Memory B cell (primary cell): ENCODE measurements at regions not wholly inside any gene's neighbourhood (a gene's known extent, or its start where the extent isn't known, plus 50 kb on each side); places are given as distances from the start of the nearest gene placed in this dataset.
A peak's percentile ranks its signal among the peaks of the same experiment; 100 is the strongest.

Experiments used
- ATAC-seq: fragments of 150-1000 bp; cut with Tn5 transposase; 2 replicates; pipeline ENCODE4 v1.10.0; 2021; ENCODE audit warnings: low read depth, mild to moderate bottlenecking, moderate library complexity
- DNase-seq, 2 donors: peaks; one replicate each; pipeline ENCODE4 v3.0.0; 2022; ENCODE audit warnings: low spot score in 2 of 2
- H3K27ac Mint-ChIP-seq: one replicate; pipeline ENCODE4 v1.8.0; 2022; ENCODE audit warnings: mild to moderate bottlenecking, moderate library complexity, mixed read lengths
- H3K27me3 Mint-ChIP-seq: one replicate; pipeline ENCODE4 v1.8.0; 2022; ENCODE audit warnings: mixed read lengths
- H3K36me3 Mint-ChIP-seq: one replicate; pipeline ENCODE4 v1.8.0; 2022; ENCODE audit warnings: mild to moderate bottlenecking, mixed read lengths
- H3K4me1 Mint-ChIP-seq: one replicate; pipeline ENCODE4 v1.8.0; 2022; ENCODE audit warnings: mixed read lengths
- H3K4me3 Mint-ChIP-seq: one replicate; pipeline ENCODE4 v1.8.0; 2022; ENCODE audit warnings: mild to moderate bottlenecking, moderate library complexity, mixed read lengths
- H3K9me3 Mint-ChIP-seq: one replicate; pipeline ENCODE4 v1.8.0; 2022; ENCODE audit warnings: mixed read lengths

GRCh38 chr20:40738976-40739375, 49.9 kb upstream of the MAFB start:
- no peaks in the 10 kb centered on the region for H3K9me3 Mint-ChIP-seq
- no peak overlapping the region for H3K4me3 Mint-ChIP-seq
- H3K4me1 Mint-ChIP-seq = peaks cover 7% of the 10 kb centered on the region
- H3K27ac Mint-ChIP-seq = no peak overlapping the region
- DNase-seq (no peak), ATAC-seq (no peak)
- no peaks in the 10 kb centered on the region for H3K36me3 Mint-ChIP-seq
- peaks cover 13% of the 10 kb centered on the region for H3K27me3 Mint-ChIP-seq

- ATAC-seq (no peak), DNase-seq (no peak)
- peaks cover 13% of the 10 kb centered on the region for H3K27me3 Mint-ChIP-seq
- no peak overlapping the region for H3K27ac Mint-ChIP-seq
- no peak overlapping the region for H3K4me3 Mint-ChIP-seq
- no peaks in the 10 kb centered on the region for H3K9me3 Mint-ChIP-seq
- peaks cover 14% of the 10 kb centered on the region for H3K4me1 Mint-ChIP-seq
- H3K36me3 Mint-ChIP-seq = no peaks in the 10 kb centered on the region
Measured at GRCh38 chr20:40739841-40740240, 50.8 kb upstream of the MAFB start.

- Mint-ChIP-seq H3K27me3 (peaks cover 12% of the 10 kb centered on the region), H3K4me1 (peaks cover 16% of the 10 kb centered on the region), H3K27ac (no peak overlapping the region), H3K36me3 (no peaks in the 10 kb centered on the region), H3K4me3 (no peak overlapping the region), H3K9me3 (no peaks in the 10 kb centered on the region)
- DNase-seq (peak; percentile 20 to 21), ATAC-seq (no peak)
Measured at GRCh38 chr20:40741507-40742106, 52.6 kb upstream of the MAFB start.

GRCh38 chr20:40743141-40743775, 54.2 kb upstream of the MAFB start:
- Mint-ChIP-seq H3K27me3 (peaks cover 11% of the 10 kb centered on the region), H3K36me3 (no peaks in the 10 kb centered on the region), H3K4me1 (peaks cover 16% of the 10 kb centered on the region), H3K27ac (no peak overlapping the region), H3K4me3 (no peak overlapping the region), H3K9me3 (no peaks in the 10 kb centered on the region)
- ATAC-seq (no peak), DNase-seq (no peak)

GRCh38 chr20:40744072-40744817, 55.2 kb upstream of the MAFB start:
- H3K4me1 Mint-ChIP-seq = peaks cover 16% of the 10 kb centered on the region

GRCh38 chr20:40744818-40745175, 55.8 kb upstream of the MAFB start:
- Mint-ChIP-seq H3K36me3 (no peaks in the 10 kb centered on the region), H3K9me3 (no peaks in the 10 kb centered on the region), H3K27ac (no peak overlapping the region), H3K4me3 (no peak overlapping the region), H3K27me3 (peaks cover 15% of the 10 kb centered on the region), H3K4me1 (peaks cover 16% of the 10 kb centered on the region)
- ATAC-seq = peak; percentile 34
- no peak for DNase-seq

More at GRCh38 chr20:40744072-40744817, 55.2 kb upstream of the MAFB start:
- Mint-ChIP-seq H3K27me3 (peaks cover 15% of the 10 kb centered on the region), H3K4me3 (no peak overlapping the region), H3K9me3 (no peaks in the 10 kb centered on the region), H3K27ac (no peak overlapping the region), H3K36me3 (no peaks in the 10 kb centered on the region)
- peak; percentile 78 for ATAC-seq
- DNase-seq = no peak

- peaks cover 16% of the 10 kb centered on the region for H3K4me1 Mint-ChIP-seq
- H3K27ac Mint-ChIP-seq = no peak overlapping the region
- no peaks in the 10 kb centered on the region for H3K9me3 Mint-ChIP-seq
- ATAC-seq = no peak
- H3K27me3 Mint-ChIP-seq = peaks cover 18% of the 10 kb centered on the region
- no peak overlapping the region for H3K4me3 Mint-ChIP-seq
- no peaks in the 10 kb centered on the region for H3K36me3 Mint-ChIP-seq
- DNase-seq = no peak
Measured at GRCh38 chr20:40746251-40746650, 57.2 kb upstream of the MAFB start.

GRCh38 chr20:40748182-40748581, 59.1 kb upstream of the MAFB start:
- Mint-ChIP-seq H3K27ac (no peak overlapping the region), H3K4me1 (peaks cover 16% of the 10 kb centered on the region), H3K4me3 (no peak overlapping the region), H3K9me3 (no peaks in the 10 kb centered on the region), H3K27me3 (peaks cover 21% of the 10 kb centered on the region), H3K36me3 (no peaks in the 10 kb centered on the region)
- ATAC-seq (no peak), DNase-seq (no peak)

- Mint-ChIP-seq H3K27me3 (peaks cover 18% of the 10 kb centered on the region), H3K27ac (no peak overlapping the region), H3K36me3 (no peaks in the 10 kb centered on the region), H3K4me1 (peaks cover 3% of the 10 kb centered on the region), H3K9me3 (no peaks in the 10 kb centered on the region), H3K4me3 (no peak overlapping the region)
- ATAC-seq (no peak), DNase-seq (no peak)
Measured at GRCh38 chr20:40749985-40750506, 61.0 kb upstream of the MAFB start.

- no peaks in the 10 kb centered on the region for H3K4me1 Mint-ChIP-seq
- no peaks in the 10 kb centered on the region for H3K36me3 Mint-ChIP-seq
Measured at GRCh38 chr20:40750541-40751035, 61.6 kb upstream of the MAFB start.

GRCh38 chr20:40753472-40753871, 64.4 kb upstream of the MAFB start:
- no peak for ATAC-seq
- Mint-ChIP-seq H3K27ac (no peak overlapping the region), H3K9me3 (no peaks in the 10 kb centered on the region), H3K4me1 (peaks cover 3% of the 10 kb centered on the region), H3K27me3 (peaks cover 10% of the 10 kb centered on the region), H3K36me3 (no peaks in the 10 kb centered on the region), H3K4me3 (no peak overlapping the region)
- no peak for DNase-seq

More at GRCh38 chr20:40750541-40751035, 61.6 kb upstream of the MAFB start:
- DNase-seq (no peak), ATAC-seq (no peak)
- no peaks in the 10 kb centered on the region for H3K9me3 Mint-ChIP-seq
- no peak overlapping the region for H3K27ac Mint-ChIP-seq
- peaks cover 18% of the 10 kb centered on the region for H3K27me3 Mint-ChIP-seq
- no peak overlapping the region for H3K4me3 Mint-ChIP-seq

GRCh38 chr20:40754339-40754943, 65.4 kb upstream of the MAFB start:
- peaks cover 8% of the 10 kb centered on the region for H3K27me3 Mint-ChIP-seq
- peaks cover 3% of the 10 kb centered on the region for H3K4me1 Mint-ChIP-seq
- H3K9me3 Mint-ChIP-seq = no peaks in the 10 kb centered on the region
- DNase-seq (no peak), ATAC-seq (no peak)
- H3K27ac Mint-ChIP-seq = no peak overlapping the region
- H3K36me3 Mint-ChIP-seq = no peaks in the 10 kb centered on the region
- H3K4me3 Mint-ChIP-seq = no peak overlapping the region

GRCh38 chr20:40757087-40757486, 68.1 kb upstream of the MAFB start:
- no peak for ATAC-seq
- Mint-ChIP-seq H3K4me3 (no peak overlapping the region), H3K27ac (no peak overlapping the region), H3K36me3 (no peaks in the 10 kb centered on the region), H3K27me3 (peaks cover 5% of the 10 kb centered on the region), H3K9me3 (peaks cover 2% of the 10 kb centered on the region), H3K4me1 (peaks cover 3% of the 10 kb centered on the region)
- DNase-seq = no peak

- Mint-ChIP-seq H3K4me3 (no peak overlapping the region), H3K36me3 (no peaks in the 10 kb centered on the region), H3K27me3 (no peaks in the 10 kb centered on the region), H3K4me1 (peaks cover 3% of the 10 kb centered on the region), H3K27ac (no peak overlapping the region), H3K9me3 (peaks cover 2% of the 10 kb centered on the region)
- DNase-seq = no peak
- no peak for ATAC-seq
Measured at GRCh38 chr20:40758790-40759189, 69.8 kb upstream of the MAFB start.
